Activated B cell treated with CpG ODN at 0.5 μM for 24 hours (primary cell): ENCODE measurements at regions not wholly inside any gene's neighbourhood (a gene's known extent, or its start where the extent isn't known, plus 50 kb on each side); places are given as distances from the start of the nearest gene placed in this dataset.

ENCODE experiments used
- ATAC-seq: fragments of 200-7000 bp; cut with Tn5 transposase; one replicate; pipeline ENCODE4 v1.10.0; 2021; ENCODE audit warnings: low read depth, mild to moderate bottlenecking, moderate library complexity
- CTCF ChIA-PET: fragments of 350-600 bp; sonication (Branson Sonifier 250); formaldehyde crosslinking; loops from one replicate; lab custom pipeline; 2021; ENCODE audit warnings: antibody characterized with exemption; lab: Charles Lee
- POLR2A ChIA-PET: fragments of 350-600 bp; sonication (Branson Sonifier 250); formaldehyde crosslinking; loops from one replicate; lab custom pipeline; 2021; ENCODE audit warnings: antibody characterized with exemption; lab: Charles Lee
- DNase-seq: peaks from one replicate; pipeline ENCODE4 v3.0.0; 2022
- H3K27ac Mint-ChIP-seq: one replicate; pipeline ENCODE4 v1.8.0; 2020; ENCODE audit warnings: mixed read lengths
- H3K27me3 Mint-ChIP-seq: one replicate; pipeline ENCODE4 v1.8.0; 2021; ENCODE audit warnings: mixed read lengths
- H3K36me3 Mint-ChIP-seq: one replicate; pipeline ENCODE4 v1.8.0; 2021; ENCODE audit warnings: low read depth, mixed read lengths
- H3K4me1 Mint-ChIP-seq: one replicate; pipeline ENCODE4 v1.8.0; 2021; ENCODE audit warnings: mixed read lengths
- H3K4me3 Mint-ChIP-seq: one replicate; pipeline ENCODE4 v1.8.0; 2020; ENCODE audit warnings: mild to moderate bottlenecking, mixed read lengths
- H3K9me3 Mint-ChIP-seq: one replicate; pipeline ENCODE4 v1.8.0; 2020; ENCODE audit warnings: mixed read lengths
- CTCF ChIP-seq: fragments of 200-600 bp; IDR thresholded peaks from one replicate; pipeline ENCODE4 v1.8.0; 2022; ENCODE audit warnings: antibody characterized with exemption, mild to moderate bottlenecking
- intact Hi-C: fragments of 100-400 bp; cut with micrococcal nuclease; formaldehyde crosslinking; loops from one replicate; pipeline ENCODE4 v1.15.1; 2024

GRCh38 chr12:131535779-131536178, 175.1 kb upstream of the SFSWAP start:
- no peaks in the 10 kb centered on the region for H3K36me3 Mint-ChIP-seq
- no peak overlapping the region for H3K27ac Mint-ChIP-seq
- H3K4me3 Mint-ChIP-seq = no peak overlapping the region
- intact Hi-C loops = no loop called here
- no peak for TF ChIP-seq CTCF
- no peaks in the 10 kb centered on the region for H3K9me3 Mint-ChIP-seq
- no peaks in the 10 kb centered on the region for H3K4me1 Mint-ChIP-seq
- no peak for ATAC-seq
- POLR2A ChIA-PET = no interaction called here
- CTCF ChIA-PET = no interaction called here
- no peak for DNase-seq
- peaks cover 14% of the 10 kb centered on the region for H3K27me3 Mint-ChIP-seq

- Mint-ChIP-seq H3K9me3 (no peaks in the 10 kb centered on the region), H3K36me3 (no peaks in the 10 kb centered on the region), H3K4me1 (no peaks in the 10 kb centered on the region), H3K4me3 (no peak overlapping the region), H3K27me3 (peaks cover 14% of the 10 kb centered on the region), H3K27ac (no peak overlapping the region)
- ATAC-seq = no peak
- intact Hi-C loops = no loop called here
- no peak for DNase-seq
- ChIA-PET CTCF (no interaction called here), POLR2A (no interaction called here)
- TF ChIP-seq CTCF = no peak
Measured at GRCh38 chr12:131536337-131536736, 174.6 kb upstream of the SFSWAP start.

DNA sequence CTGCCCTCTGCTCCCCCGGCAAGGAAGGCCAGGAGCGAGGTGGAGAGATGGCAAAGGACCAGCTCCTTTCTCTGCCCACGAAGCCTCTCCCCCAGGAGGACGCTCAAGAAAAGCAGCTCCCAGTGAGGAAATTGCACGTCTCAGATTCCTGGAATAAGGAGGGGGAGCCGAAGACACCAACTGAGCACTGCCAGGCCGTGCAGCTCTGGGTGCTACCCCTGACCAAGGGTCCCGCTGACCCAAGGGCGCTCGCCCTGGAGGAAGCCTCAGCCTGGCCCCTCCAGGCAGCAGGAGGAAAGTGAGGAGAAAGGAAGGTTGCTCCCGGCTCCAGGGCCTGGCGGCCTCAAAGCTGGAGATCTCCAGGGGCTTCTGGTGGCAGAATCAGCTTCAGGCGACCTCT, 174.1 kb upstream of the SFSWAP start:
- no peak for ATAC-seq
- H3K4me3 Mint-ChIP-seq = no peak overlapping the region
- H3K4me1 Mint-ChIP-seq = no peaks in the 10 kb centered on the region
- intact Hi-C loops = no loop called here
- ChIA-PET CTCF (no interaction called here), POLR2A (no interaction called here)
- no peak for TF ChIP-seq CTCF
- no peaks in the 10 kb centered on the region for H3K9me3 Mint-ChIP-seq
- no peak for DNase-seq
- H3K27me3 Mint-ChIP-seq = peaks cover 14% of the 10 kb centered on the region
- H3K27ac Mint-ChIP-seq = no peak overlapping the region
- H3K36me3 Mint-ChIP-seq = no peaks in the 10 kb centered on the region

GRCh38 chr12:131537267-131537958, 173.5 kb upstream of the SFSWAP start:
- Mint-ChIP-seq H3K36me3 (no peaks in the 10 kb centered on the region), H3K9me3 (no peaks in the 10 kb centered on the region), H3K27me3 (peaks cover 14% of the 10 kb centered on the region), H3K4me3 (no peak overlapping the region), H3K4me1 (no peaks in the 10 kb centered on the region), H3K27ac (no peak overlapping the region)
- ATAC-seq = no peak
- POLR2A ChIA-PET = no interaction called here
- DNase-seq = no peak
- intact Hi-C loops = no loop called here
- CTCF ChIA-PET = no interaction called here
- no peak for TF ChIP-seq CTCF

- Mint-ChIP-seq H3K9me3 (no peaks in the 10 kb centered on the region), H3K4me3 (no peak overlapping the region), H3K36me3 (no peaks in the 10 kb centered on the region), H3K4me1 (no peaks in the 10 kb centered on the region), H3K27me3 (peaks cover 7% of the 10 kb centered on the region), H3K27ac (no peak overlapping the region)
- no peak for TF ChIP-seq CTCF
- ATAC-seq = no peak
- ChIA-PET CTCF (no interaction called here), POLR2A (no interaction called here)
- intact Hi-C loops = no loop called here
- no peak for DNase-seq
Measured at GRCh38 chr12:131539381-131539780, 171.5 kb upstream of the SFSWAP start.
